ENCODE measurements at regions not wholly inside any gene's neighbourhood (a gene's known extent, or its start where the extent isn't known, plus 50 kb on each side); places are given as distances from the start of the nearest gene placed in this dataset.
"Not testable (repeated sequence)": the region's sequence is repeated elsewhere in the genome, so short reads cannot be mapped to it uniquely, and the experiment has no call there.

DNA sequence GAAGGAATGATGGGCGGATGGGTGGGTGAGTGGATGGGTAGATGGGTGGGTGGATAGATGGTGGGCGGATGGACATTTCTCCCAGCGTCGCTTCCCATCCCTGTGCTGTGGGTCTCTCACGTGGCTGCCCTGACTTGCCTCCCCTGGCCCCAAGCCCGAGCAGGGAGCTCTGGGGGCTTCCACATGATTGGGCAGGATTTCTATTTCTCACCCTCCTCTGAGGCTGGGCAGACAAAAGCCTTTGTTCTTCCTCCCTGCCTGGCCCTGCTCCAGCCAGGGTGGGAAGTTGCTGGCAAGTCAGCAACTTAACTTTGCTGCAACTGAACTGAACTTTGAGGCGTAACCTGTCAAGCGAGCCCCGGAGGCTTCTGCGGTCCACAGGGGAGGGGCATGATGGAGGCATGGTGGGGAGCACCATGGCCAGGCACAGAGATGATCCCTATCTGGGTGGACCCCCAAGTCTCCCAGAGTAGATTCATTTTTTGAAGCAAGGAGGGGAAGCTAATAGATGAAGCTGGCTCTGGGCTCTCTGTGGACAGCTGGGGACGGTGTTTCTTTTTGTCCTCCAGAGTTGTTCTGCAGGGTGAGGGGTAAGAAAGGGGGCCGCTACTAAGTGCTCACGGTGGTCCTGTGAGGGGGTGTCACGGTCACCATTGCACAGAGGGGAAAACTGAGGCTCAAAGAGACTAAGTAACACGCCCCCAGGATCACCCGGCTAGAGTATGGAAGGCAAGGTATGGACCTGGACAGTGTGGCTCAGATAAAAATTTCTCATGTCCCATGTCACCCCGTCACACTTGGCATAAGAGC, 140.1 kb downstream of the CEBPB start:
- H3K27ac ChIP-seq: peak overlapping the region in 18 of 21 experiments; percentile 9 to 86 (median 42)
- no peak overlapping the region for H3K4me3 ChIP-seq

DNA sequence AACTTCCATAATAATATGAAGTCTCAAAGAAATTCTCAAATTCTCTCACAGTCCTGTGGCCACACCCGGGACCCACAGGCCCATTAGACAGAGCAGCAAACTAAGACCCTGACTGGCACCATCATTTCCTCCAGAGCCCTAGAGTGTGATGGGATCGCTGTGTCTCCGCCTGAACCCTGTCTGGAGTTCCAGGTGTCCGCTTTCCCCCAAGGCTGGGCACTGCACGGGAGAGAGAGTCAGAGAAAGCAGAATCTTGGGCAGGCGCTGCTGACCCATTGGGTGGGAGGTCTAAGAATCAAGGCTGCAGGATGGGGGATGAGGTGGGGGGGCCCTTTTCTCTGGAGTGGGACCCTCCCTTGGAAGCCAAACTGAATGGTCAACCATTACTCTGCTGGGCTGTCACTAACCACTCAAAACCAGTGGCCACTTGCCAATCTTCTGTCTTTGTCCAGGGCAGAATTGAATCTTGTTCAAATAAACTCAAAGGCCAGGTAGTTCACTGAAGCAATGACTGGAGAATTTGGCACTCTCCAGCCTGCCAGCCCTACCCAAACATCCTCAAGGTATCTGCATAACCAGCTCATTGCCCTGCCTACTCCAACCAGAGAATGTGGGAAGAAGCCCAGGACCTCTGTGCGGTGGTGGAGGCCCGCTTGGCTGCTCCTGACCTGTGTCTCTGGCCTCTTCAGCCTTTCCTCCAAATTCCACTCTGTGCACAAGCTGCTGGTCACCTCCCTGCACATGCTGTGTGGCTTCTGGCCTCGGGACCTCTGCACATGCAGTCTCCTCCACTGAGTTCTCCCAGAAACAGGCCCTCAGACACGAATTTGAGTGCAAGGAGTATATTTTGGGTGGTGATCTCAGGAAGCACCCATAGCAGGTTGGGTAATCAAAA, 141.1 kb downstream of the CEBPB start:
- Histone ChIP-seq H3K4me3 (no peak overlapping the region), H3K27ac (peak overlapping the region in 20 of 21 experiments; percentile 10 to 86 (median 53))

DNA sequence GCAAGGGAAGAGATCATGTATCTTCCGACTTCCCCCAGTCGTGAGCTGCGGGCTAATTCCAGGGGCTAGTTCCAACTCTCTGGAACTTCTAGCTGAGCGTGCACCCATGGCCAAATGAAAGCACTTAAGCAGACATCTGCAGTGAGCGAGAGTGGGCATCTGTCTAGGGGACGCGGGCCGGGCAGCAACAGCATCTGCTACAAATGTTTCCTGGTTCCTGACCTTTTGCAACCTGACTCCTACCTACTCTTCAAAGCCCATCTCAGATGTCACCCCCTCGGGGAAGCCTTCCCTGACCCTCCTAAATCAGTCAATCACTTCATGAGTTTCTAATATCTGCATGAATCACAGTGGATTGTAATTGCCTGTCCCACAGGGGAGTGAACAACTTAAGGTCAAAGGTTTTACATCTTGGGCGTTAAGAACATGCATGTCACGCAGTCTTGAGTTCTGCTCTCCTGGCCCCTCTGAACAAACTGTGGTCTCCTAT, 141.9 kb downstream of the CEBPB start:
- H3K27ac ChIP-seq: peak overlapping the region in 13 of 21 experiments; percentile 39 to 86 (median 72)

DNA sequence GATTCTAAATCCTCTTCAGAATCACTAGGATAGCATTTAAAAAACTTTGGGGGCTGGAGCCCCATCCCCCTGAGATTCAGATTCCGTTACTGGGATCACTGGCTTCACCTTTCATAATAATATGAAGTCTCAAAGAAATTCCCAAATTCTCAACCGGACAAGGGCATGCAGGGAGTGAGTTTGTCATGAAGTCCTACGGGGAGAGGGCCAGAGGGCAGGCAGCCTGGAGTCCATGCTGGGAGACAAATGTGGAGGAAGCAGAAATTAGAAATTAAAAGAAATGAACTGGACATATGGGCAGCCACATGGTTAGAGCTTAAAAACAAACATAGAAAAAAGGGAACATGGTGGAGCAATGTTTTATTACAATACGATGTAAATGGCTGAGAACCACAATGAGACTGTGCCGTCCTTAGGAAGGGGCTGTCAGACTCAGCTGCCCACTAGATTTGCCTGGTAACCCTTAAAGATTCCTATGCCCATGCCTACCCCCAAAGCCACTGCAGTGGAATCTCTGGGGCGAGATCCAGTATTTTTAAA, 142.6 kb downstream of the CEBPB start:
- Histone ChIP-seq H3K4me3 (no peak overlapping the region), H3K27ac (peak overlapping the region in 19 of 21 experiments; percentile 18 to 86 (median 72))

More for the DNA sequence above, 141.9 kb downstream of the CEBPB start:
- H3K4me3 ChIP-seq: no peak overlapping the region

DNA sequence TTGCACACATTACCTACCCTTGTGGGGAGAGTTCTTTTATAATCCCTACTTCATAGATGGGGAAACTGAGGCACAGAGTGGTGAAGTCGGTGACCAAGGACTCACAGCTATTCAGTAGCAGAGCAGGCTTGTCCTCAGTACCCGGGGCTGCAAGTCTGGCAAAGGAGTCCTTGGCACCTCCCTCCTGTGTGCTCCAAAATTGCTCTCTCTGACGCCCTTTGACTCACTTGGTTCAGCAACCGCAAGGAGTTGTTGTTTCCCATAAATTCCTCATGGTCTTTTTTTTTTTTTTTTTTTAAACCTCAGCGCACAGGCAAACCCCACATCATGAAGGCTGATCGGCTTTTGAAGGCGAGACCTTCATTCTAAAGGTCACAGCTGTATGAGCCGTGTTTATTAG, 143.2 kb downstream of the CEBPB start:
- peak overlapping the region in 20 of 21 experiments; percentile 18 to 86 (median 74) for H3K27ac ChIP-seq
- no peak overlapping the region for H3K4me3 ChIP-seq

DNA sequence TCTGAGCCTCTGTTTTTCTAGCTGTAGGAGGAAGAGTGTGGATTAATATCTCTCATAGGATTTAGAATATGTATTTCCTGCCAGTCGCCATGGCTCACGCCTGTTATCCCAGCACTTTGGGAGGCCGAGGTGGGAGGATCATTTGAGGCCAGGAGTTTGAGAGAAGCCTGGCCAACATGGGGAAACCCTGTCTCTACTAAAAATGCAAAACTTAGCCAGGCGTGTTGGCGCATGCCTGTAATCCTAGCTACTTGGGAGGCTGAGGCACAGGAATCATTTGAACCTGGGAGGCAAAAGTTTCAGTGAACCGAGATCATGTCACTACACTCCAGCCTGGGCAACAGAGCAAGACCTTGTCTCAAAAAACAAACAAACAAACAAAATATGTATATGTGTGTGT, 143.9 kb downstream of the CEBPB start:
- H3K27ac ChIP-seq: peak overlapping the region in 20 of 21 experiments; percentile 18 to 86 (median 74)
- not testable (repeated sequence) for H3K4me3 ChIP-seq

DNA sequence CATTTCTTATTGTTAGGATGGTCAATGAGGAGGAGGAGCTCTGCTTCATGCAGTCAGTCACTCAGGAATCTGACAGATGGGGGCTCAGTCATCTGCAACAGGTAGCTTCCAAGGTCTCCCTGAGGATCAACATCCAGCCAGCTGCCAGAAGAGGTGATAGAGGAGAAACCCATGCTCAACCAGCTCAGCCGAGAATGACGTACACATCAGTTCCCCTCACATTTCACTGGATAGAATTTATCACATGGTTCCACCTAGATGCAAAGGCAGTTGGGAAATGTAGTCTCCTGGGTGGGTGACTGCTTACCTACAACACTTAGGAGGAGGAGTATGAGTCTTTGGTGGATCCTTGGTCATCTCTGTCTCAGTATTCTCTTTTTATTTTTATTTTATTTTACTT, 144.5 kb downstream of the CEBPB start:
- H3K4me3 ChIP-seq: no peak overlapping the region

DNA sequence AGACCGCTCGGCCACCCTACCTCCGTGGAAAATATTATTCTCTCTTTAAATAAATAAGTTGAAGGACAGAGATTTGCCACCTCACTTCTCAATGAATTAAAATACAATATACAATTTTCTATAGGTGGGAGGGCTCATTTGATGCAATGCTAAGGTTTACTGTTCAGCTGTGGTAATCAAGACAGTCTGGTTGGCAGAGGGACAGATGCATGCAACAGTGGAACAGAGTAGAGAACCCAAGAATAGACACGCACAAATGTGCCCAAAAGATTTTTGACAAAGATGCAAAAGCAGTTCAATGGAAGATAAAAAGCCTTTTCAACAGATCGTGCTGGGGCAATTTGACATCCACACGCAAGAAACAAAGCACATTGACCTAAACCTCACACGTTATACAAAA, 145.2 kb downstream of the CEBPB start:
- H3K27ac ChIP-seq: peak overlapping the region in 16 of 21 experiments; percentile 29 to 86 (median 74)
- no peak overlapping the region for H3K4me3 ChIP-seq

More for the DNA sequence above, 144.5 kb downstream of the CEBPB start:
- H3K27ac ChIP-seq: peak overlapping the region in 18 of 21 experiments; percentile 16 to 86 (median 74)

DNA sequence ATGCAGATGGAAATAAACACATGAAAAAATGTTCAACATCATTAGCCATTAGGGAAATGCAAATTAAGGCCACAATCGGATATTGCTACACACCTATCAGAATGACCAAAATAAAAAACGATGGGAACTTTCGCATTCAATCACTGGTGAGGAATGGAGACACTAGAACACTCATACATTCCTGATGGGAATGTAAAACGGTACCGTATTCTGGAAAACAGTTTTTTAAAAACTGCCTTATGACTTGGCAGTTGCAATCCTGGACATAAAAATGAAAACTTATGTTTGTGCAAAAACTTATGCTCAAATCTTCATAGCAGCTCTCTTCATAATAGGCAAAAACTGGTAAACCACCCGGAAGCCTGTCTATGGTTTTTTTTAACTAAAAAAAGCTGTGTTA, 146.0 kb downstream of the CEBPB start:
- H3K27ac ChIP-seq: peak overlapping the region in 10 of 21 experiments; percentile 65 to 91 (median 79)
- no peak overlapping the region for H3K4me3 ChIP-seq

DNA sequence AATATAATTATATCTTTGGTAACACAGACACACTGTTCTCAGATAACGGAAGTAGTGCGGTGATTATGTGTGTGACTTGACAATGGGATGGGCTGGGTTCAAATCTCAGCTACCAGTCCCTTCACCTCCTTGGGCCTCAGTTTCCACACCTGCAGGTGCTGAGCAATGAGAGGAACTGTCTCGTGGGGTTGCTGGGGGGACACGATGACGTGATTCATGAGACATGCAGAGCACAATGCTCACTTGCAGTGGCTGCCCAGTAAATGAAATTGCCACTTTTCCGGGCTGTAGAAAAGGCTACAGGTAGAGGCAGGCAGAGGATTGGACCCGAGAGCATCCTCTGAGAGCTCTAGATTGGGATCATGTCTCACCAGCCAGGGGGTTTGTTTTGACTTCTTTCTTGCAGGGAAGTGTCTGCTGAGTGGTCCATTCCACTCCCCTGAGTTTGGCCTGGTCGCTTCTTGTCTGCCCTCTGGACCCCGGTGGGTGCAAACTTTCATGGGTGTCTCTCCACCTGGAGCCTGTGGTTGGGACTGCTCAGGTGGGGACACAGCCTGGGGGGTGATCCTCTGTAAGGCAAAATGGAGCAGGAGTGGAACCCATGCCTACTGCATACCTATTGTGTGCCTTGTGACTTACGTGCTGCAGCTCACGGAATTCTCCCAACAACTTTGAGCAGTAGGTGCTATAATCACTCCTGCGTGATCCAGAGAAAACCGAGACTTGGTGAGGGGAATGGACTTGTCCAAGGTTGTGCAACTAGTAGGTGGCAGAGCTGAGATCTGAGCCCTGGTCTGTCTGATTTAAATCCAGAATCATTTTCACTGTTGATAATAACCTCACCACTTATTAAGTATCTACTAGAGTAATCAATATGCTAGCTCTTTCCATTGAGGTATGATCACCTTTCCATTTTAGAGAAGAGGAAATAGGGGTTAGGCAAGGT, 147.2 kb downstream of the CEBPB start:
- Histone ChIP-seq H3K4me3 (no peak overlapping the region), H3K27ac (peak overlapping the region in 18 of 21 experiments; percentile 53 to 91 (median 79))

DNA sequence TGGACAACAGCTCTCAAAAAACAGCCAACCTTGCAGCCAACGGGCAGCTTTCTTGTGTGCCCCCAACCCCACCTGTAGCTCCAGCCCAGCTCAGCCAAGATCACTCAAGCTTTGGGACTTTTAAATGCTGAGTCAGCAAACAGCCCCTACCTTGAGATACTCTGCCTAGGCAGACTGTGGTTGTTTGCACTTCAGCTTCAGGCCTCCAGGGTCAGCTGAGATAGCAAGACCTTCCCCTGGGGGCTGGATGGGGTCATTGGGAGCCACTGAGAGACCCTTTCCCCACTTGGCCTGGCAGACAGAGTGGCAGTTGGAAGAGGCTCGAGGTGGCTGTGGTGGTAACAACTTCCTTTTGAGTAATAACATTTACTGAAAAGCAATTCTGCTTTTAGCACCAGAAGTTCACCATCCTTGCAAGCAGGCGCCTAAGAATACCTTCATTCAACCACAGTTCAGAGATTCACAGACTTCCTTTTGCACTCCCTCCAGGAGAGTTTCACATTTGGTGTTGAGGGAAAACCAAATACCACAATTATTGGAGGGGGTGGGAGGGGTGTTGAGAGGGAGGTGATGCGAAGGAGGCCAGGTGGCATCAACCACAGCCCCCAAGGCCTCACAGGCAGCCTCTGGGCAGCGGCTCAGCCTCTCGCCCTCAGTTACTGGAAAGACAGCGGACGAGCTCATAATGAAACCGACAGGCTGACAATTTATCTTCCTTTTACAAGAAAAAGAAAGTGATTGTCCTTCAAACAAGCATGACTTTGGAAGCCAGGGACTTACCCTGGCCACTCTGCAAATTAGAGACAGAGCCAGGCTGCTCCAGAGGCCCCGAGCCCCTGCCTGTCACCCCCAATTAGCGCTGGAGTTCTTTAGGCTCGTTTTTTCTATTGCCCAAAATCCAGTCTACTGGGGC, 148.1 kb downstream of the CEBPB start:
- H3K4me3 ChIP-seq: no peak overlapping the region
- peak overlapping the region; percentile 16 to 91 (median 78) for H3K27ac ChIP-seq

DNA sequence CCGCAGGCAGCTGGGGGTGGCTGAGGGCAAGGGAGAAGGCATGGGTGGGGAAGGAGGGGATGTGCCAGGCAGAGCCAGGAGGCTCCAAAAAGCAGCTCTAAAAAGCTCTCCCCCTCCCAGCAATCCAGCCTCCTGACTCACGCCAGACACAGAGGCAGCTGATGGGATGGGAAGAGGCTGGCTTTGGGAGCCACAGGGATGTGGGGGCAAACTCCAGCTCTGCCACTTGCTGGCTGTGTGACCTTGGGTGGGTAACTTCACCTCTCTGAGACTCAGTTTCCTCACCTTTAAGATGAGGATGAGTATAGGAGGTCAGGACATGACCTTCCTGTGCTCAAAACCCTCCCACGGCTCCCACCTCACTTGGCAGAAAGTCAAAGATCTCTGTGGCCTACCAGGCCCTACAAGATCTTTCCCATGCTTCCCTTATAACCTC, 148.9 kb downstream of the CEBPB start:
- Histone ChIP-seq H3K4me3 (no peak overlapping the region), H3K27ac (peak overlapping the region in 20 of 21 experiments; percentile 47 to 91 (median 78))

DNA sequence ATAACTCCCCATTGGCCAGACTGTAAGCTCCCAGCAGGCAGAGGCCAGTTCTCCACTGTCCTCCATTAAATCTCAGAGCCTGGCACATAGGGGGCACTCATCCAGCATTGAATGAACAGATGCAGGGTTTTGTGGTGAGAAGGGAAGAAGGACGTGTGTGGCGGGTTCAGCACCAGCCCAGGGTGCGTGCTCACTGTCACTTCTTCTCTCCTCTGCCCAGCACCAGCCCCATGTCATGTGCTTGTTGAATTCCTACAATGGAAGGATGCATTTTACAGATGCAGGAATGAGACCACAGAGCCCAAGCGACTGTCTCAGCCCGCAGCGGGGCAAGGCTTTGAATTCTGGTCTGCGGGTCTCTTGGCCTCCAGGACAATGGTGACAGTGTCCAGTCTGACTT, 149.9 kb downstream of the CEBPB start:
- Histone ChIP-seq H3K4me3 (no peak overlapping the region), H3K27ac (peak overlapping the region in 15 of 21 experiments; percentile 38 to 90 (median 80))

DNA sequence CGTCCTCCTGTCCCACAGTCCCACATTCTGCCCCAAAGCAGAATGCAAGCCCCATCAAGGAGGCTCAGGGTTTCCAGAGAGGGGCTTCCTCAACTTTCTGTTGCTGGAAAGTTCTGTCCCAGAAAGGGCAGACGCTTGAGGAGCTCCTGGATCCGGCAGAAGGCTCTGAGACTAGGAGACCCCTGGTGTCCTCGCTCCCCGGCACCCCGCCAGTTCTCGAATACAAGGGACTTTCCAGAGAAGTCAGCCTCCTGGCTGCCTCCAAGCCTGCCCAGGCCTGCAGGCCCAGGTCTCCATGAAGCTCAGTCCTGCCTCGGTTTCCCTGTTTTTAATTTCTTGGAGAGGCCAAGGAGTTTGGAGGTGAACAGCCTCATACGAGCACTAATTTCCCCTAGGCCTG, 150.4 kb downstream of the CEBPB start:
- H3K27ac ChIP-seq: peak overlapping the region in 12 of 21 experiments; percentile 24 to 90 (median 81)
- no peak overlapping the region for H3K4me3 ChIP-seq

DNA sequence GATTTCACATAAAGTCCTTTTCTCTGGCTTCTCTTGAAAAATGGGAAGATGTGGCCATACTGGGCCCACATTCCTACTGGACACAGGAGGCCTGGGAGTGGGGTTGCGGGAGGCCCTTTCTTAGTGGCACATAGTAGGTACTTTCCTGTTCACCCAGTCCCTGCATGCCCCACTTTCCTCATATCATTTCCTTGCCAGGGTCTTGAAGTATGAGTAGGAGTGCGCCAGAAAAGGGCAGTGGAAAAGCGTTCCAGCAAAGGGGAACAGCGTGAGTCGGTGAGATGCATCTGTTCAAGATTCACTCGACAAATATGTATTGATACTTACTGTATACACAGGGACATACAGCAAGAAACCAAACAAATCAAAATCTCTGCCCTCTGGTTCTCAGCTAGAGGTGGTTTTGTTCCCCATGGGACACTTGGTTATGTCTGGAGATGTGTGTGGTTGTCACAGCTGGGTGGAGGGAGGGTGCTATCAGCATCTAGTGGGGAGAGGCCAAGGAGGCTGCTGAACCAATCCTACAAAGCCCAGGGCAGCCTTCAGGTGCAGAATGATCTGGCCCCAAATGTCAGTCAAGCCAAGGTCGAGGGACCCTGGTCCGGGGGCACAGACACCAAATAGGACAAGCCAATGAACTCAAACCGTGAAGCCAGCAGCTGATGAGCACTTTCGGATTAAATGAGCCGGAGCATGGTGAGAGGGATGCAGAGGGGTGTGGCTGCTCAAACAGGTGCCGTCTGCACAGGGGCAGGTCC, 151.4 kb downstream of the CEBPB start:
- Histone ChIP-seq H3K27ac (peak overlapping the region in 4 of 21 experiments; percentile 38 to 80 (median 42)), H3K4me3 (no peak overlapping the region)

DNA sequence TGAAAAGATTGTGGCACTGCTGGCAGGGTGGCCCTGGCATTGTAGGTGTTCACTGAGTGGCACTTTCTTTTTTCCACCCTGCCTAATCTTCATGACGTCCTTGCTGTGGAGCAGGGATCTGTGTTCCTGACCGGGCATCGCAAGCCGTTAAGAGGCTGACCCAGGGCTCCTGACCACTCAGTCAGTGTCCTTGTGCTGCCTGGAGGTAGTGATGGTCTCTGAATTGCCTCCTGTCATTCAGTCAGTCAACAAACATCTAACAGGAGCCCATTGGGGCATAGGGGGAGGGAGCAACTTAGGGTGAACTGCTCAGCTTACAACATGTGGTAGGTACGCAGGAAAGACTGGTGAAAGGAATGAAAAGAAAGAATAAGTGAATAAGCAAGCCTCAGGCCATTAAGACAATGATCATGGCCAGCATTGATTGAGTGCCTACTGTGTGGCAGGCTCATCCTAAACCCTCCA, 152.0 kb downstream of the CEBPB start:
- no peak overlapping the region for H3K4me3 ChIP-seq
- peak overlapping the region in 11 of 21 experiments; percentile 1 to 71 (median 45) for H3K27ac ChIP-seq

DNA sequence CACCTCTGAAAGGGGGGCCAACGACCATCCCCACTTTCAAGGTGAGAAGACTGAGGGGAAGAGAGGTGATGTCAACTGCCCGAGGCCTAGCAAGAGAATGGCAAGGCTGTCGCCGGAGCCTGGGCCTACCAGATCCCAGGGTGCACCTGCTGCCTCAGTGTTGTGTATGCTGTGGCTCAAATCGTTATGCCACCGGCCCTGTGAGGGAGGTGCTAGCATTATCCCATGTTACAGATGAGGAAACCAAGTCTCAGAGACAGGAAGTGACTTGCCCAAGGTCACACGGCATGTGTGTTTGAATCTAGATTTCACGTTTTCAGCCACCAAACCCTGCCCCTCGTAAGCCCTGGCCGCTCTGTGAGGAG, 152.5 kb downstream of the CEBPB start:
- Histone ChIP-seq H3K4me3 (no peak overlapping the region), H3K27ac (peak overlapping the region in 14 of 21 experiments; percentile 1 to 71 (median 42))

Measured in skin epidermis (tissue), 12 donors.